ENCODE measurements at regions not wholly inside any gene's neighbourhood (a gene's known extent, or its start where the extent isn't known, plus 50 kb on each side); places are given as distances from the start of the nearest gene placed in this dataset.

- no peak overlapping the region for H2AFZ ChIP-seq (ENCODE audit: insufficient read depth, low read depth, low read length, poor library complexity, severe bottlenecking)
- H3K4me2 ChIP-seq (replicated peaks; ENCODE audit: low read depth, low read length, poor library complexity, severe bottlenecking), result no peak overlapping the region
- H3K4me3 ChIP-seq (ENCODE audit: control extremely low read depth in 1 of 5, extremely low read depth in 1 of 5, insufficient read depth in 1 of 5, low read depth in 2 of 5, low read length in 4 of 5), result no peak overlapping the region
- H3K36me3 ChIP-seq (replicated peaks in 1 of 2; ENCODE audit: control extremely low read depth in 1 of 2, control insufficient read depth in 1 of 2, extremely low read depth in 1 of 2, insufficient read depth in 2 of 2, low read length in 1 of 2), result peaks cover 0 to 77% of the 10 kb centered on the region in 2 experiments
- no peak for TF ChIP-seq EZH2 (IDR thresholded peaks at IDR 0.05; ENCODE audit: borderline replicate concordance, insufficient read depth, low read depth, low read length, poor library complexity, severe bottlenecking)
- TF ChIP-seq CTCF (IDR thresholded peaks at IDR 0.05), result no peak
- H3K4me1 ChIP-seq (ENCODE audit: control insufficient read depth in 2 of 2, insufficient read depth in 2 of 2, low read length in 2 of 2), result peaks cover 0 to 7% of the 10 kb centered on the region in 2 donors
- DNase-seq (no peak), ATAC-seq (ENCODE audit: low read depth) (no peak)
- no peaks in the 10 kb centered on the region for H3K27me3 ChIP-seq (replicated peaks in 1 of 4; ENCODE audit: control extremely low read depth in 1 of 4, control insufficient read depth in 3 of 4, insufficient read depth in 4 of 4, low read length in 3 of 4)
- Mint-ChIP-seq H3K9me3 (ENCODE audit: insufficient read depth) (no peaks in the 10 kb centered on the region), H3K4me1 (peaks cover 22% of the 10 kb centered on the region), H3K27me3 (no peaks in the 10 kb centered on the region), H3K4me3 (no peak overlapping the region), H3K27ac (peak overlapping the region; percentile 56)
- ChIA-PET CTCF (no interaction called here), POLR2A (interaction anchor here (0.6 to 1.5 kb wide), 4 partner anchors 11 to 128 kb away, joined by 3 to 4 read pairs (median 3); no protein-coding TSS in a partner anchor)
- H3K9me3 ChIP-seq (ENCODE audit: control extremely low read depth in 1 of 3, control insufficient read depth in 2 of 3, insufficient read depth in 1 of 3, low read length in 2 of 3), result peaks cover 0 to 9% (median 0%) of the 10 kb centered on the region in 3 donors
- no peak overlapping the region for H3K9ac ChIP-seq (ENCODE audit: low read length)
- intact Hi-C loops (cut with micrococcal nuclease), result loop anchor here (10.0 kb wide), 1 partner anchor 46 kb away; no protein-coding TSS in a partner anchor
- no peaks in the 10 kb centered on the region for H3K79me2 ChIP-seq (ENCODE audit: control insufficient read depth, insufficient read depth, low read length)
- WGBS (ENCODE audit: insufficient coverage), result 97% methylated on average over 22 of the region's 32 CpGs
- H3K27ac ChIP-seq (ENCODE audit: low read length in 2 of 2), result peak overlapping the region in 1 of 2 donors; percentile 21
- peaks cover 90% of the 10 kb centered on the region for H4K20me1 ChIP-seq (ENCODE audit: control insufficient read depth, insufficient read depth, low read length, poor library complexity, severe bottlenecking)
These were observed 314.1 kb downstream of the TMEM121 start for GRCh38 chr14:105840266-105841021.
